ENCODE measurements at regions not wholly inside any gene's neighbourhood (a gene's known extent, or its start where the extent isn't known, plus 50 kb on each side); places are given as distances from the start of the nearest gene placed in this dataset.

DNA sequence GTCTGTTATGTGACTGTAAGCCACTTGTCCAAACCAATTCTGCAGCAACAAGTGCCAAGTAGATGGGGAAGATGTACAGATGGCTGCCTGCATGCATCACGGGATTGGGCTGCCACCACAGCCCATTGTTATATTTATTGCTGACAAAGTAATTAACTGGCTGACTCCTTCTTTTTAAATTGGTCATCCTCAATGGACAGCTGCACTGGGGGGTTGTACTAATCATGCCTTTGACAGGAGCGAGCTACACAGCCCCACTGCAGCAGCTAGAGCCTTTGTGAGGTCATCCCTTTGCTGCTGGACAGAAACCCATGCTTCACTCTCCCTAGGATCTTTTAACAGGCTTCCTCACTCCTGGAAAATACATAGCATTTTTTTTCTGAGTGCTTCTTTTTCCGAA lies 146.7 kb upstream of the CXXC4 start:
- Histone ChIP-seq H3K4me3 (ENCODE audit: low read depth, low read length, poor library complexity, severe bottlenecking) (no peak overlapping the region), H3K36me3 (ENCODE audit: insufficient read depth, low read length, poor library complexity, severe bottlenecking) (no peaks in the 10 kb centered on the region), H3K4me1 (ENCODE audit: insufficient read depth, low read length, poor library complexity, severe bottlenecking) (no peaks in the 10 kb centered on the region), H3K9me3 (ENCODE audit: low read depth, low read length, poor library complexity, severe bottlenecking) (no peaks in the 10 kb centered on the region), H3K27ac (ENCODE audit: low read depth, low read length, poor library complexity, severe bottlenecking) (no peak overlapping the region), H3K27me3 (replicated peaks; ENCODE audit: insufficient read depth, low read depth, low read length, poor library complexity) (no peaks in the 10 kb centered on the region)
- no TSS peak for BruUV-seq (replicated peaks)
- CTCF ChIA-PET: no interaction called here
- no peak for TF ChIP-seq EZH2 (IDR thresholded peaks at IDR 0.05; ENCODE audit: borderline replicate concordance, low read depth, low read length, poor library complexity, severe bottlenecking)
- TF ChIP-seq, protein P1, sequence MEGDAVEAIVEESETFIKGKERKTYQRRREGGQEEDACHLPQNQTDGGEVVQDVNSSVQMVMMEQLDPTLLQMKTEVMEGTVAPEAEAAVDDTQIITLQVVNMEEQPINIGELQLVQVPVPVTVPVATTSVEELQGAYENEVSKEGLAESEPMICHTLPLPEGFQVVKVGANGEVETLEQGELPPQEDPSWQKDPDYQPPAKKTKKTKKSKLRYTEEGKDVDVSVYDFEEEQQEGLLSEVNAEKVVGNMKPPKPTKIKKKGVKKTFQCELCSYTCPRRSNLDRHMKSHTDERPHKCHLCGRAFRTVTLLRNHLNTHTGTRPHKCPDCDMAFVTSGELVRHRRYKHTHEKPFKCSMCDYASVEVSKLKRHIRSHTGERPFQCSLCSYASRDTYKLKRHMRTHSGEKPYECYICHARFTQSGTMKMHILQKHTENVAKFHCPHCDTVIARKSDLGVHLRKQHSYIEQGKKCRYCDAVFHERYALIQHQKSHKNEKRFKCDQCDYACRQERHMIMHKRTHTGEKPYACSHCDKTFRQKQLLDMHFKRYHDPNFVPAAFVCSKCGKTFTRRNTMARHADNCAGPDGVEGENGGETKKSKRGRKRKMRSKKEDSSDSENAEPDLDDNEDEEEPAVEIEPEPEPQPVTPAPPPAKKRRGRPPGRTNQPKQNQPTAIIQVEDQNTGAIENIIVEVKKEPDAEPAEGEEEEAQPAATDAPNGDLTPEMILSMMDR (conservative IDR thresholded peaks at IDR 0.05; ENCODE audit: low read depth, low read length): no peak
- POLR2A ChIA-PET (ENCODE audit: low non-redundant PET): no interaction called here
- intact Hi-C loops (cut with micrococcal nuclease; ENCODE audit: unreplicated experiment): no loop called here
- DNase-seq (ENCODE audit: low spot score): no peak

DNA sequence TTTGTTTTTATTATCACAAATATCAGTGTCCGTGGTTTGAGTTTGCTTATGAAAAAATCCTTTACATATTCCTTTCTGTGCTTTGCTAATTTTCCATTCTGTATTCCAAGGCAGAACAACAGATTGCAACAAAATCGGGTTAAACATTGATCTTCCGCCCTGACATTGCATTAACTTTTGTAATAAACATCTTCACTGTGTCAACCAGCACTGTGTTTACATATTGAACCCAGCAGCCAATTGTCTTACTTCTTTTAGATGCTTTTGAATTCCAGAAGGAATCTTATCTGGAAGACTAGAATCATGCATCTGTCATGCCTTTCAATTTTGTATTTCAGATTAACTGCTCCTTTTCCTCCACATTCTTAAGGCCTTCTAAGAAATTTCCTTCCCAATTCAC lies 147.8 kb upstream of the CXXC4 start:
- intact Hi-C loops (cut with micrococcal nuclease; ENCODE audit: unreplicated experiment): no loop called here
- no peaks in the 10 kb centered on the region for H3K36me3 ChIP-seq (ENCODE audit: insufficient read depth, low read length, poor library complexity, severe bottlenecking)
- no peak overlapping the region for H3K27ac ChIP-seq (ENCODE audit: low read depth, low read length, poor library complexity, severe bottlenecking)
- TF ChIP-seq, protein P1 (conservative IDR thresholded peaks at IDR 0.05; ENCODE audit: low read depth, low read length): no peak
- TF ChIP-seq EZH2 (IDR thresholded peaks at IDR 0.05; ENCODE audit: borderline replicate concordance, low read depth, low read length, poor library complexity, severe bottlenecking): no peak
- H3K27me3 ChIP-seq (replicated peaks; ENCODE audit: insufficient read depth, low read depth, low read length, poor library complexity): no peaks in the 10 kb centered on the region
- H3K9me3 ChIP-seq (ENCODE audit: low read depth, low read length, poor library complexity, severe bottlenecking): no peaks in the 10 kb centered on the region
- ChIA-PET CTCF (no interaction called here), POLR2A (ENCODE audit: low non-redundant PET) (no interaction called here)
- no peaks in the 10 kb centered on the region for H3K4me1 ChIP-seq (ENCODE audit: insufficient read depth, low read length, poor library complexity, severe bottlenecking)
- no peak for DNase-seq (ENCODE audit: low spot score)
- no TSS peak for BruUV-seq (replicated peaks)
- no peak overlapping the region for H3K4me3 ChIP-seq (ENCODE audit: low read depth, low read length, poor library complexity, severe bottlenecking)

DNA sequence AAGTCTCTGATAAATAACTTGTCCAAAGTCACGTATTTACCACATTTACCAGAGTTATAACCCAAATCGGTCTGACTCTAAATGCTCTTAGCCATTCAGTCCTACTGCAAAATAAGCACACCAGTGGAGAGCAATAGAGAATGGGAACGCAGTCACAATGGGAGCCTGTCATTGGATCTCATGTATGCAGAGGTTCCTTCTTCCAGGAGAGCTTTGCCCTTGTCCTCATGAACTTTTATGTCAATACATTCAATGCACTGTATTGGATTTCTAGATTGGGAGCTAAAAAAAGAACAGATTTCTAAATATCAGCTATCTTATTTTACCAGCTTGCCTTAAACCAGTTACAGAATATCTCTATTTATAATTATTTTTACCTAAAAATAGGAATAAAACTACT lies 149.1 kb upstream of the CXXC4 start:
- no peak for DNase-seq (ENCODE audit: low spot score)
- no peaks in the 10 kb centered on the region for H3K4me1 ChIP-seq (ENCODE audit: insufficient read depth, low read length, poor library complexity, severe bottlenecking)
- H3K9me3 ChIP-seq (ENCODE audit: low read depth, low read length, poor library complexity, severe bottlenecking): no peaks in the 10 kb centered on the region
- H3K4me3 ChIP-seq (ENCODE audit: low read depth, low read length, poor library complexity, severe bottlenecking): no peak overlapping the region
- intact Hi-C loops (cut with micrococcal nuclease; ENCODE audit: unreplicated experiment): no loop called here
- no peaks in the 10 kb centered on the region for H3K27me3 ChIP-seq (replicated peaks; ENCODE audit: insufficient read depth, low read depth, low read length, poor library complexity)
- H3K36me3 ChIP-seq (ENCODE audit: insufficient read depth, low read length, poor library complexity, severe bottlenecking): no peaks in the 10 kb centered on the region
- BruUV-seq (replicated peaks): no TSS peak
- TF ChIP-seq, protein P1 (conservative IDR thresholded peaks at IDR 0.05; ENCODE audit: low read depth, low read length): no peak
- TF ChIP-seq EZH2 (IDR thresholded peaks at IDR 0.05; ENCODE audit: borderline replicate concordance, low read depth, low read length, poor library complexity, severe bottlenecking): no peak
- CTCF ChIA-PET: no interaction called here
- POLR2A ChIA-PET (ENCODE audit: low non-redundant PET): no interaction called here
- no peak overlapping the region for H3K27ac ChIP-seq (ENCODE audit: low read depth, low read length, poor library complexity, severe bottlenecking)
